GM21526 (cell line): ENCODE measurements at regions not wholly inside any gene's neighbourhood (a gene's known extent, or its start where the extent isn't known, plus 50 kb on each side); places are given as distances from the start of the nearest gene placed in this dataset.

Experiments
- ATAC-seq: cut with Tn5 transposase; IDR thresholded peaks from one replicate; pipeline ENCODE4 v1.9.1; 2021; ENCODE audit warnings: moderate library complexity; ENCODE audit not compliant: unreplicated experiment, low FRiP score

GRCh38 chr7:3246651-3247050 is 54.4 kb upstream of the SDK1 start:
- ATAC-seq: no peak

DNA sequence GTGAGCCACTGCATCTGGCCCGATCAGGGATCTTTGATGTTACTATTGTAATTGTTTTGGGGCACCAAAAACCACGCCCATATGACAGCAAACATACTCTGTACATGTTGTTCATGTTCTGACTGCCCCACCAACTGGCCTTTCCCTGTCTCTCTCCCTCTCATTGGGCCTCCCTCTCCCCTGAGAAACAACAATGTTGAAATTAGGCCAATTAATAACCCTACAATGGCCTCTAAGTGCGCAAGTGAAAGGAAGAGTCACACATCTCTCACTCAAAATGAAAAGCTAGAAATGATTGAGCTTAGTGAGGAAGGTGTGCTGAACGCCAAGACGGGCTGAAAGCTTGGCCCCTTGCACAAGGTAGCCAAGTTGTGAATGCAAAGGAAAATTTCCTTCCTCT is 50.3 kb upstream of the SDK1 start:
- no peak for ATAC-seq
